ENCODE measurements at regions not wholly inside any gene's neighbourhood (a gene's known extent, or its start where the extent isn't known, plus 50 kb on each side); places are given as distances from the start of the nearest gene placed in this dataset.
"Not testable (repeated sequence)": the region's sequence is repeated elsewhere in the genome, so short reads cannot be mapped to it uniquely, and the experiment has no call there.

DNA sequence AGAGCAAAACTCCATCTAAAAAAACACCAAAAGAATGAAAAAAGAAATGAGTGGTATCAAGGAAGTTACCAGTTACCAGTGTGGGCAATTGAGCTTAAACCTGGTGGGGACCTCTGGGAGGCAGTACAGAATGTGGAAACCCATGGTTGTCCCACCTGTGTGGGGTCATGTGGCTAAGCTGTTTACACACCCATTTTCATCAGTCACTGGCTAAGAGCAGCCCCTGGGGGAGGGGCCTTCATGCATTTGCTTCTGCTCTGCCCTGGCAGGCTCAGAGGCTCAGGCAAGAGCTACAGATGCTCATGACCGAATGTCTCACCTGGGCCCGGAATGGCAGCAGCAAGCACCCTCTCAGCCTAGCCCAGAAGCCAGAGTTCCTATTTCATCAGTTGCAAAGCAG, 126.3 kb upstream of the TRIM73 start:
- H3K36me3 Mint-ChIP-seq; H3K27ac Mint-ChIP-seq; H3K4me1 Mint-ChIP-seq; H3K9me3 Mint-ChIP-seq; CTCF ChIA-PET; H3K36me3 ChIP-seq (ENCODE audit: insufficient read depth, low read length); H3K4me3 ChIP-seq (ENCODE audit: low read length); H3K27me3 ChIP-seq (ENCODE audit: insufficient read depth, low read length, poor library complexity, severe bottlenecking); DNase-seq; H3K27ac ChIP-seq (ENCODE audit: low read depth, low read length); H3K9me3 ChIP-seq (ENCODE audit: low read length); H3K4me3 Mint-ChIP-seq; H3K27me3 Mint-ChIP-seq; H3K4me1 ChIP-seq (ENCODE audit: insufficient read depth, low read length); POLR2A ChIA-PET: not testable (repeated sequence)

- H3K27me3 ChIP-seq (ENCODE audit: insufficient read depth, low read length, poor library complexity, severe bottlenecking); H3K4me1 ChIP-seq (ENCODE audit: insufficient read depth, low read length); H3K4me3 Mint-ChIP-seq; CTCF ChIA-PET; H3K27ac ChIP-seq (ENCODE audit: low read depth, low read length); H3K36me3 Mint-ChIP-seq; H3K27ac Mint-ChIP-seq; POLR2A ChIA-PET; H3K4me1 Mint-ChIP-seq; DNase-seq; H3K4me3 ChIP-seq (ENCODE audit: low read length); H3K27me3 Mint-ChIP-seq; H3K36me3 ChIP-seq (ENCODE audit: insufficient read depth, low read length); H3K9me3 Mint-ChIP-seq; H3K9me3 ChIP-seq (ENCODE audit: low read length): not testable (repeated sequence)
Measured at GRCh38 chr7:75274114-75274513, 121.3 kb upstream of the TRIM73 start.

All from CD8-positive, alpha-beta memory T cell (primary cell).